ENCODE measurements at regions not wholly inside any gene's neighbourhood (a gene's known extent, or its start where the extent isn't known, plus 50 kb on each side); places are given as distances from the start of the nearest gene placed in this dataset.

DNA sequence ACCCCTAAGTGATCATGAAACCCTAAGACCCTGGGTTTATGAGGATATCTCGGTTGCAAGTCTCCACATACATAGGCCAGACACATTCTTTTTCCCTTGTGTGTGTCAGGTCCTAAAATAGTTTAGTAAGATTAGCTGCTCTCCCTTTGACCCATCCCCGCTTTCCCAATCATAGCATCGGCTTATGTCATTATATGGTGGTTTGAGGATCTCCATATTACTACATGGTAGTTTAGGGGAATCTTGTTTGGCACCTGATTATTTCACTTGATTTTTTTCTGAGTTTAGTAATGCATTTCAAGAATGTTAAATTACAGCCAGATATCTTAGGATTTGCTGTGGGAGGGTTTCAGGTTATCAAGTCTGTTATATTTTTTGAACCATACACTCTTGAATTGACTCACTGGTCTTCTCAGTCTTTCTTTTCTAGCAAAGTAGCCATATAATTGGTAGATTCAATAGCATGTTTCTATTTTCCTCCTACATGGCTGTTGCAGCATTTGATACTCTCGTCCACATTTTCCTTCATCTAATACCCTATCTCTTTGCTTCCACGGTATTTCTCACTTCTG, 68.3 kb upstream of the TRHDE start:
- CTCF ChIA-PET = no interaction called here
- intact Hi-C loops (cut with micrococcal nuclease; ENCODE audit: unreplicated experiment) = no loop called here
- BruUV-seq (replicated peaks) = no TSS peak
- Mint-ChIP-seq H3K9me3 (ENCODE audit: low read depth, unreplicated experiment) (no peaks in the 10 kb centered on the region), H3K27me3 (ENCODE audit: unreplicated experiment) (no peaks in the 10 kb centered on the region), H3K4me3 (ENCODE audit: low read depth, unreplicated experiment) (no peak overlapping the region), H3K36me3 (ENCODE audit: insufficient read depth, unreplicated experiment) (no peaks in the 10 kb centered on the region), H3K27ac (ENCODE audit: unreplicated experiment) (no peak overlapping the region), H3K4me1 (ENCODE audit: low read depth, unreplicated experiment) (no peaks in the 10 kb centered on the region)
- DNase-seq = no peak
- TF ChIP-seq, protein P1, sequence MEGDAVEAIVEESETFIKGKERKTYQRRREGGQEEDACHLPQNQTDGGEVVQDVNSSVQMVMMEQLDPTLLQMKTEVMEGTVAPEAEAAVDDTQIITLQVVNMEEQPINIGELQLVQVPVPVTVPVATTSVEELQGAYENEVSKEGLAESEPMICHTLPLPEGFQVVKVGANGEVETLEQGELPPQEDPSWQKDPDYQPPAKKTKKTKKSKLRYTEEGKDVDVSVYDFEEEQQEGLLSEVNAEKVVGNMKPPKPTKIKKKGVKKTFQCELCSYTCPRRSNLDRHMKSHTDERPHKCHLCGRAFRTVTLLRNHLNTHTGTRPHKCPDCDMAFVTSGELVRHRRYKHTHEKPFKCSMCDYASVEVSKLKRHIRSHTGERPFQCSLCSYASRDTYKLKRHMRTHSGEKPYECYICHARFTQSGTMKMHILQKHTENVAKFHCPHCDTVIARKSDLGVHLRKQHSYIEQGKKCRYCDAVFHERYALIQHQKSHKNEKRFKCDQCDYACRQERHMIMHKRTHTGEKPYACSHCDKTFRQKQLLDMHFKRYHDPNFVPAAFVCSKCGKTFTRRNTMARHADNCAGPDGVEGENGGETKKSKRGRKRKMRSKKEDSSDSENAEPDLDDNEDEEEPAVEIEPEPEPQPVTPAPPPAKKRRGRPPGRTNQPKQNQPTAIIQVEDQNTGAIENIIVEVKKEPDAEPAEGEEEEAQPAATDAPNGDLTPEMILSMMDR (IDR thresholded peaks at IDR 0.05; ENCODE audit: unreplicated experiment) = no peak

DNA sequence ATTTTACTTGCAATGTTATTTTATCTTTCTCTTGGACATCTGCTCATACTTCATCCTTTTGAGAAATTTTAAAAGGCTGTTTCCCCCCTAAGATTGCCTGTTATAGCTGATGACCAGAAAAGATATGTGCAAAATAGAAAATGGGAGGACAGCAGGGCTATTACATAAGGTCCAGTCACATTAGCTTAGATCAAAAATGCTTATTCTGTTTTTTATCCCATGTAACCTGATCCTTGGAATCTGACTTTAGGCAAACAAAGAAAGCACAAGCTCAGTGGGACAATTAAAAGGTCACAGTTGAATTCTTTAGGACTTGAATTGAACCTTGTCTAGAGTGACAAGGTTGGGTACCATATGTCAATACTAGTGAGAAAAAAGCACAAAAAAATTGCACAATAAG, 65.1 kb upstream of the TRHDE start:
- Mint-ChIP-seq H3K4me3 (ENCODE audit: low read depth, unreplicated experiment) (no peak overlapping the region), H3K4me1 (ENCODE audit: low read depth, unreplicated experiment) (no peaks in the 10 kb centered on the region), H3K36me3 (ENCODE audit: insufficient read depth, unreplicated experiment) (no peaks in the 10 kb centered on the region), H3K27me3 (ENCODE audit: unreplicated experiment) (no peaks in the 10 kb centered on the region), H3K9me3 (ENCODE audit: low read depth, unreplicated experiment) (no peaks in the 10 kb centered on the region), H3K27ac (ENCODE audit: unreplicated experiment) (no peak overlapping the region)
- CTCF ChIA-PET = no interaction called here
- intact Hi-C loops (cut with micrococcal nuclease; ENCODE audit: unreplicated experiment) = no loop called here
- TF ChIP-seq, protein P1 (IDR thresholded peaks at IDR 0.05; ENCODE audit: unreplicated experiment) = no peak
- no TSS peak for BruUV-seq (replicated peaks)
- no peak for DNase-seq

- no TSS peak for BruUV-seq (replicated peaks)
- H3K9me3 Mint-ChIP-seq (ENCODE audit: low read depth, unreplicated experiment) = no peaks in the 10 kb centered on the region
- no peaks in the 10 kb centered on the region for H3K27me3 Mint-ChIP-seq (ENCODE audit: unreplicated experiment)
- CTCF ChIA-PET = no interaction called here
- no peak overlapping the region for H3K4me3 Mint-ChIP-seq (ENCODE audit: low read depth, unreplicated experiment)
- H3K4me1 Mint-ChIP-seq (ENCODE audit: low read depth, unreplicated experiment) = no peaks in the 10 kb centered on the region
- no peak overlapping the region for H3K27ac Mint-ChIP-seq (ENCODE audit: unreplicated experiment)
- TF ChIP-seq, protein P1 (IDR thresholded peaks at IDR 0.05; ENCODE audit: unreplicated experiment) = no peak
- intact Hi-C loops (cut with micrococcal nuclease; ENCODE audit: unreplicated experiment) = no loop called here
- DNase-seq = no peak
- no peaks in the 10 kb centered on the region for H3K36me3 Mint-ChIP-seq (ENCODE audit: insufficient read depth, unreplicated experiment)
Measured at GRCh38 chr12:72207486-72208409, 64.4 kb upstream of the TRHDE start.

GRCh38 chr12:72209086-72209485, 63.1 kb upstream of the TRHDE start:
- no peak for DNase-seq
- Mint-ChIP-seq H3K4me3 (ENCODE audit: low read depth, unreplicated experiment) (no peak overlapping the region), H3K27ac (ENCODE audit: unreplicated experiment) (no peak overlapping the region), H3K27me3 (ENCODE audit: unreplicated experiment) (no peaks in the 10 kb centered on the region), H3K9me3 (ENCODE audit: low read depth, unreplicated experiment) (no peaks in the 10 kb centered on the region), H3K4me1 (ENCODE audit: low read depth, unreplicated experiment) (no peaks in the 10 kb centered on the region), H3K36me3 (ENCODE audit: insufficient read depth, unreplicated experiment) (no peaks in the 10 kb centered on the region)
- CTCF ChIA-PET = no interaction called here
- TF ChIP-seq, protein P1 (IDR thresholded peaks at IDR 0.05; ENCODE audit: unreplicated experiment) = no peak
- intact Hi-C loops (cut with micrococcal nuclease; ENCODE audit: unreplicated experiment) = no loop called here
- BruUV-seq (replicated peaks) = no TSS peak

Measured in Calu3 (cell line).